ENCODE measurements at regions not wholly inside any gene's neighbourhood (a gene's known extent, or its start where the extent isn't known, plus 50 kb on each side); places are given as distances from the start of the nearest gene placed in this dataset.

DNA sequence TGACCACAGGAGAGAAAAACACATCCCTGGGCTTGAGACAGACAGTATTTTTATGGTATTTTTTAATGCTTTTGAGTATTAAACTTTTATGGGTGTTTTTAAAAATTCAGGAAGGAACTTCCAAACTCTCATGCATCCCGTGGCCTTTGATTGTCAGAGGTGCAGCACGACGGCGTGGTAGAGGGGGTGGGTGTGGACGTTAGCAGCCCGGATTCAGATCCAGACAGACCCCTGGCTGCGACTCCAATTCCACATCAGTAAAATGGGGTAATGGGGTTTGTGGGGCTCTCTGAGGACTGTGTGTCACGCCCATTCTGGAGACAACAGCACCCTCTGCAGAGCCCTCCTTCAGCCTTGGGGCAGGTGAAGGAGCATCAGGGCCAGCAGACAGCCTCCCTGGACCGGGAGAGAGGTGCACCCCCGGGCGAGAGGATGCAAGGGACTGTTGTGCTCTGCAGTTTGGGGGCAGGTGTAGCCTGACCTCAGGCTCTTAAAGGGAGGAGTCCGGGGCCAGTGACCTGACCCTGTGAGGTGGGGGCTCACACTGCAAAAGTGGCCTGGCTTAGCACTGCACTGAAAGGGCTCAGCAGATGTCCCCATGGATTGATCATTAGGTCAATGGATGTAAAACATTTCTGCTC, 1024.3 kb downstream of the TBC1D22A start:
- no peak for TF ChIP-seq POLR2A (IDR thresholded peaks at IDR 0.05)
- TF ChIP-seq, protein P1, sequence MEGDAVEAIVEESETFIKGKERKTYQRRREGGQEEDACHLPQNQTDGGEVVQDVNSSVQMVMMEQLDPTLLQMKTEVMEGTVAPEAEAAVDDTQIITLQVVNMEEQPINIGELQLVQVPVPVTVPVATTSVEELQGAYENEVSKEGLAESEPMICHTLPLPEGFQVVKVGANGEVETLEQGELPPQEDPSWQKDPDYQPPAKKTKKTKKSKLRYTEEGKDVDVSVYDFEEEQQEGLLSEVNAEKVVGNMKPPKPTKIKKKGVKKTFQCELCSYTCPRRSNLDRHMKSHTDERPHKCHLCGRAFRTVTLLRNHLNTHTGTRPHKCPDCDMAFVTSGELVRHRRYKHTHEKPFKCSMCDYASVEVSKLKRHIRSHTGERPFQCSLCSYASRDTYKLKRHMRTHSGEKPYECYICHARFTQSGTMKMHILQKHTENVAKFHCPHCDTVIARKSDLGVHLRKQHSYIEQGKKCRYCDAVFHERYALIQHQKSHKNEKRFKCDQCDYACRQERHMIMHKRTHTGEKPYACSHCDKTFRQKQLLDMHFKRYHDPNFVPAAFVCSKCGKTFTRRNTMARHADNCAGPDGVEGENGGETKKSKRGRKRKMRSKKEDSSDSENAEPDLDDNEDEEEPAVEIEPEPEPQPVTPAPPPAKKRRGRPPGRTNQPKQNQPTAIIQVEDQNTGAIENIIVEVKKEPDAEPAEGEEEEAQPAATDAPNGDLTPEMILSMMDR (IDR thresholded peaks at IDR 0.05): no peak

All from esophagus squamous epithelium (tissue), 4 donors.